ENCODE measurements at regions not wholly inside any gene's neighbourhood (a gene's known extent, or its start where the extent isn't known, plus 50 kb on each side); places are given as distances from the start of the nearest gene placed in this dataset.

DNA sequence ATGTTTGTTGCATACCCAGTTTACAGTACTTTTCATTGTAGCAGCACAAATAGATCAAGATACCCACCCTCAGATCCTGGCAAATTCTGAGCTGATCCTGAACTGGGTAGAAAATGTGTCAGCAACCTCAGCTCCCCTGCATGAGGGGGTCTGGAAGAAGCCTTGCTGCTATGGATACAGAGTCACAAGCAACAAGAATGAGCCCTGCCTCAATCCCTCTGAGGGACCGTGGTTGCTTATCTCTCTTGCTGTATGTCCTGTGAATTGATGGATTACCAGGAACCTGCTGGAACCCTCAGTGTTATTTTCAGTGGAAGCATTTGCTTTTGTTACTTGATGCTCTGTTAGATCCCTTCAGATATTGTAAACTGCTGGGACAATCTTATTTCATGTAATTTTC lies 331.0 kb downstream of the STIM2 start:
- TF ChIP-seq CTCF (IDR thresholded peaks at IDR 0.05; ENCODE audit: low read depth, low read length, poor library complexity, severe bottlenecking), result no peak
- TF ChIP-seq EZH2phosphoT487 (IDR thresholded peaks at IDR 0.05; ENCODE audit: borderline replicate concordance, low read length), result no peak

Measured in DOHH2 (cell line).